Right renal cortex interstitium (tissue), 3 donors: ENCODE measurements at regions not wholly inside any gene's neighbourhood (a gene's known extent, or its start where the extent isn't known, plus 50 kb on each side); places are given as distances from the start of the nearest gene placed in this dataset.
"Not testable (repeated sequence)": the region's sequence is repeated elsewhere in the genome, so short reads cannot be mapped to it uniquely, and the experiment has no call there.

ENCODE experiments used
- DNase-seq, 3 donors: peaks; one replicate each; pipeline ENCODE4 v3.0.0-alpha.2; 2013; ENCODE audit warnings: low read depth in 3 of 3, low spot score in 2 of 3

- no peak for DNase-seq
These were observed 140.9 kb downstream of the SHOX start for GRCh38 chrX:771536-771935.

- DNase-seq = no peak
These were observed 139.2 kb downstream of the SHOX start for GRCh38 chrX:769796-770195.

GRCh38 chrX:768596-768995, 138.0 kb downstream of the SHOX start:
- DNase-seq = no peak

- no peak for DNase-seq
These were observed 128.3 kb downstream of the SHOX start for GRCh38 chrX:758917-759316.

- DNase-seq = no peak
These were observed 120.2 kb downstream of the SHOX start for GRCh38 chrX:750812-751211.

- no peak for DNase-seq
These were observed 119.7 kb downstream of the SHOX start for GRCh38 chrX:750263-750662.

- DNase-seq = no peak
These were observed 116.6 kb downstream of the SHOX start for GRCh38 chrX:747176-747575.

GRCh38 chrX:739611-740010, 109.0 kb downstream of the SHOX start:
- DNase-seq = no peak

- not testable (repeated sequence) for DNase-seq
These were observed 106.4 kb downstream of the SHOX start for GRCh38 chrX:737021-737420.

GRCh38 chrX:734362-734761, 103.8 kb downstream of the SHOX start:
- no peak for DNase-seq

- DNase-seq = no peak
These were observed 103.4 kb downstream of the SHOX start for GRCh38 chrX:733961-734360.

- no peak for DNase-seq
These were observed 99.2 kb downstream of the SHOX start for GRCh38 chrX:729583-730409.

GRCh38 chrX:729101-729500, 98.5 kb downstream of the SHOX start:
- not testable (repeated sequence) for DNase-seq

GRCh38 chrX:728639-729038, 98.0 kb downstream of the SHOX start:
- not testable (repeated sequence) for DNase-seq

- DNase-seq = no peak
These were observed 97.4 kb downstream of the SHOX start for GRCh38 chrX:727738-728621.

GRCh38 chrX:725971-726370, 95.4 kb downstream of the SHOX start:
- no peak for DNase-seq

- DNase-seq = no peak
These were observed 93.7 kb downstream of the SHOX start for GRCh38 chrX:724256-724655.

GRCh38 chrX:723781-724180, 93.2 kb downstream of the SHOX start:
- no peak for DNase-seq

- no peak for DNase-seq
These were observed 90.8 kb downstream of the SHOX start for GRCh38 chrX:721354-721753.

- no peak for DNase-seq
These were observed 90.2 kb downstream of the SHOX start for GRCh38 chrX:720825-721224.

- no peak for DNase-seq
These were observed 89.7 kb downstream of the SHOX start for GRCh38 chrX:720250-720649.

GRCh38 chrX:716136-716535, 85.5 kb downstream of the SHOX start:
- no peak for DNase-seq
